ENCODE measurements at regions not wholly inside any gene's neighbourhood (a gene's known extent, or its start where the extent isn't known, plus 50 kb on each side); places are given as distances from the start of the nearest gene placed in this dataset.
"Not testable (repeated sequence)": the region's sequence is repeated elsewhere in the genome, so short reads cannot be mapped to it uniquely, and the experiment has no call there.

DNA sequence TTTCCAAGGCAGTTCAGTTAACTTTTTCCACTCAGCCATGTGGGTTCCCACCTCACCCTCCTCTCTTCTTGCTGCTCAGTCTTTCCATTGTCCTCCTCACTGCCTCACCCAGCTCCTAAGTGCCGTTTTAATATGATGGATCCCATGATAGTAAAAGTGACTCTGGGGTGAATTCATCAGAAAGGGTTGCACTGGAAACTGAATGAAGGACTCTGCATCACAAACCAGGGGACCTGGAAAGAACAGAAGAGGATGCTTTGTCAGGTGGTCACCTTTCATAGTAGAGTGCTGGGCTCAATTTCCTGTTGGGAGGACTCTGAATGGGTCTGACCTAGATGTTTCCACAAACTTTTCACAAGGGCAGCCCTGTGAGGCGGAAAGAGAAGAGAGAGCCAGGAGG, 67.8 kb upstream of the SLC8A3 start:
- Histone ChIP-seq H3K27me3 (ENCODE audit: control insufficient read depth, insufficient read depth, low read length) (peaks cover 2% of the 10 kb centered on the region), H3K27ac (ENCODE audit: insufficient read depth, low read length) (no peak overlapping the region), H3K9ac (ENCODE audit: insufficient read depth, low read length) (no peak overlapping the region), H3K79me2 (ENCODE audit: control insufficient read depth, insufficient read depth, low read length) (no peaks in the 10 kb centered on the region), H3K4me1 (ENCODE audit: control insufficient read depth, extremely low read depth, insufficient read depth, low read length) (no peaks in the 10 kb centered on the region), H4K20me1 (ENCODE audit: control insufficient read depth, extremely low read depth, insufficient read depth, low read length) (no peaks in the 10 kb centered on the region), H3K9me3 (ENCODE audit: control insufficient read depth, insufficient read depth, low read depth, low read length) (no peaks in the 10 kb centered on the region), H3K4me3 (replicated peaks in 1 of 4; ENCODE audit: control extremely low read depth in 1 of 4, insufficient read depth in 1 of 4, low read depth in 3 of 4, low read length in 4 of 4) (no peak overlapping the region), H3K36me3 (ENCODE audit: control insufficient read depth, insufficient read depth, low read length) (no peaks in the 10 kb centered on the region), H3K4me2 (ENCODE audit: extremely low read depth, insufficient read depth, low read length) (no peak overlapping the region), H2AFZ (ENCODE audit: low read length) (no peak overlapping the region)
- TF ChIP-seq, protein P1, sequence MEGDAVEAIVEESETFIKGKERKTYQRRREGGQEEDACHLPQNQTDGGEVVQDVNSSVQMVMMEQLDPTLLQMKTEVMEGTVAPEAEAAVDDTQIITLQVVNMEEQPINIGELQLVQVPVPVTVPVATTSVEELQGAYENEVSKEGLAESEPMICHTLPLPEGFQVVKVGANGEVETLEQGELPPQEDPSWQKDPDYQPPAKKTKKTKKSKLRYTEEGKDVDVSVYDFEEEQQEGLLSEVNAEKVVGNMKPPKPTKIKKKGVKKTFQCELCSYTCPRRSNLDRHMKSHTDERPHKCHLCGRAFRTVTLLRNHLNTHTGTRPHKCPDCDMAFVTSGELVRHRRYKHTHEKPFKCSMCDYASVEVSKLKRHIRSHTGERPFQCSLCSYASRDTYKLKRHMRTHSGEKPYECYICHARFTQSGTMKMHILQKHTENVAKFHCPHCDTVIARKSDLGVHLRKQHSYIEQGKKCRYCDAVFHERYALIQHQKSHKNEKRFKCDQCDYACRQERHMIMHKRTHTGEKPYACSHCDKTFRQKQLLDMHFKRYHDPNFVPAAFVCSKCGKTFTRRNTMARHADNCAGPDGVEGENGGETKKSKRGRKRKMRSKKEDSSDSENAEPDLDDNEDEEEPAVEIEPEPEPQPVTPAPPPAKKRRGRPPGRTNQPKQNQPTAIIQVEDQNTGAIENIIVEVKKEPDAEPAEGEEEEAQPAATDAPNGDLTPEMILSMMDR (conservative IDR thresholded peaks at IDR 0.05 in 1 of 2, IDR thresholded peaks at IDR 0.05 in 1 of 2; ENCODE audit: low read depth in 1 of 2, low read length in 2 of 2) = no peak
- TF ChIP-seq EZH2 (IDR thresholded peaks at IDR 0.05; ENCODE audit: low read length, missing control alignments) = no peak
- DNase-seq (ENCODE audit: low read depth in 2 of 2) = no peak

DNA sequence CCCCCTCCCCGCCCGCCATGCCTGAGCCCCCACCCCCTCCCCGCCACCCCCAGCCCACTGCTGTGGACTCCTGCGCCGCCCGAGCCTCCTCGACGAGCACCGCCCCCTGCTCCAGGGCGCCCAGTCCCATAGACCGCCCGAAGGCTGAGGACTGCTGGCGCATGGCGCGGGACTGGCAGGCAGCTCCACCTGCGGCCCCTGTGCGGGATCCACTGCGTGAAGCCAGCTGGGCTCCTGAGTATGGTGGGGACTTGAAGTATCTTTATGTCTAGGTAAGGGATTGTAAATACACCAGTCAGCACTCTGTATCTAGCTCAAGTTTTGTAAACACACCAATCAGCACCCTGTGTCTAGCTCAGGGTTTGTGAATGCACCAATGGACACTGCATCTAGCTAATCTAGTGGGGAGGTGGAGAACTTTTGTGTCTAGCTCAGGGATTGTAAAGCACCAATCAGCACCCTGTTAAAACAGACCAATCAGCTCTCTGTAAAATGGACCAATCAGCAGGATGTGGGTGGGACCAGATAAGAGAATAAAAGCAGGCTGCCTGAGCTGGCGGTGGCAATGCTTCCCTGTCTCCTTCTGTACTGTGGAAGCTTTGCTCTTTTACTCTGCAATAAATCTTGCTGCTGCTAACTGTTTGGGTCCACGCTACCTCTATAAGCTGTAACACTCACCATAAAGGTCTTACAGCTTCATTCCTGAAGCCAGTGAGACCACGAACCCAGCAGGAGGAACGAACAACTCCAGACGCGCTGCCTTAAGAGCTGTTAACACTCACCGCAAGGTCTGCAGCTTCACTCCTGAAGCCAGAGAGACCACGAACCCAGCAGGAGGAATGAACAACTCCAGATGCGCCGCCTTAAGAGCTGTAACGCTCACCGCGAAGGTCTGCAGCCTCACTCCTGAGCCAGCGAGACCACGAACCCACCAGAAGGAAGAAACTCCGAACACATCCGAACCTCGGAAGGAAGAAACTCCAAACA, 66.6 kb upstream of the SLC8A3 start:
- not testable (repeated sequence) for H2AFZ ChIP-seq (ENCODE audit: low read length); H3K9ac ChIP-seq (ENCODE audit: insufficient read depth, low read length); H3K9me3 ChIP-seq (ENCODE audit: control insufficient read depth, insufficient read depth, low read depth, low read length); H3K4me3 ChIP-seq (replicated peaks in 1 of 4; ENCODE audit: control extremely low read depth in 1 of 4, insufficient read depth in 1 of 4, low read depth in 3 of 4, low read length in 4 of 4); H3K79me2 ChIP-seq (ENCODE audit: control insufficient read depth, insufficient read depth, low read length); H3K27ac ChIP-seq (ENCODE audit: insufficient read depth, low read length); H3K4me2 ChIP-seq (ENCODE audit: extremely low read depth, insufficient read depth, low read length); DNase-seq (ENCODE audit: low read depth in 2 of 2); H3K4me1 ChIP-seq (ENCODE audit: control insufficient read depth, extremely low read depth, insufficient read depth, low read length); H3K36me3 ChIP-seq (ENCODE audit: control insufficient read depth, insufficient read depth, low read length); H3K27me3 ChIP-seq (ENCODE audit: control insufficient read depth, insufficient read depth, low read length); H4K20me1 ChIP-seq (ENCODE audit: control insufficient read depth, extremely low read depth, insufficient read depth, low read length)

DNA sequence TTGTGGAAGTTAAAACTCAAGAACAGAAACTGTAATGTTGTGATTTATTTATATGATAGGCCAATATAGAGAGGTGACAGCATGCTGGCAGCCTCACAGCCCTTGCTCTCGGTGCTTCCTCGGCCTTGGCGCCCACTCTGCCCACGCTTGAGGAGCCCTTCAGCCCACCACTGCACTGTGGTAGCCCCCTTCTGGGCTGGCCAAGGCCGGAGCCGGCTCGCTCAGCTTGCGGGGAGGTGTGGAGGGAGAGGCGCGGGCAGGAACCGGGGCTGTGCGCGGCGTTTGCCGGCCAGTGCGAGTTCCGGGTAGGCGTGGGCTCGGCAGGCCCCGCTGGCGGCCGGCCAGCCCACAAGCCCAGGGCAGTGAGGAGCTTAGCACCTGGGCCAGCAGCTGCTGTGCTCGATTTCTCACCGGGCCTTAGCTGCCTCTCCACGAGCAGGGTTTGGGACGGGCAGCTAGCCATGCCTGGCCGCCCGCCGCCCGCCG, 65.8 kb upstream of the SLC8A3 start:
- H3K4me1 ChIP-seq (ENCODE audit: control insufficient read depth, extremely low read depth, insufficient read depth, low read length) = no peaks in the 10 kb centered on the region
- no peak overlapping the region for H3K4me2 ChIP-seq (ENCODE audit: extremely low read depth, insufficient read depth, low read length)
- H4K20me1 ChIP-seq (ENCODE audit: control insufficient read depth, extremely low read depth, insufficient read depth, low read length) = no peaks in the 10 kb centered on the region
- H3K27ac ChIP-seq (ENCODE audit: insufficient read depth, low read length) = no peak overlapping the region
- peak; percentile 10 to 40 for DNase-seq (ENCODE audit: low read depth in 2 of 2)
- no peaks in the 10 kb centered on the region for H3K36me3 ChIP-seq (ENCODE audit: control insufficient read depth, insufficient read depth, low read length)
- no peak for TF ChIP-seq EZH2 (IDR thresholded peaks at IDR 0.05; ENCODE audit: low read length, missing control alignments)
- TF ChIP-seq, protein P1 (conservative IDR thresholded peaks at IDR 0.05 in 1 of 2, IDR thresholded peaks at IDR 0.05 in 1 of 2; ENCODE audit: low read depth in 1 of 2, low read length in 2 of 2) = no peak
- H3K79me2 ChIP-seq (ENCODE audit: control insufficient read depth, insufficient read depth, low read length) = no peaks in the 10 kb centered on the region
- no peak overlapping the region for H3K9ac ChIP-seq (ENCODE audit: insufficient read depth, low read length)
- H2AFZ ChIP-seq (ENCODE audit: low read length) = no peak overlapping the region
- no peaks in the 10 kb centered on the region for H3K9me3 ChIP-seq (ENCODE audit: control insufficient read depth, insufficient read depth, low read depth, low read length)
- H3K27me3 ChIP-seq (ENCODE audit: control insufficient read depth, insufficient read depth, low read length) = peaks cover 2% of the 10 kb centered on the region
- H3K4me3 ChIP-seq (replicated peaks in 1 of 4; ENCODE audit: control extremely low read depth in 1 of 4, insufficient read depth in 1 of 4, low read depth in 3 of 4, low read length in 4 of 4) = peak overlapping the region in 2 of 4 experiments; percentile 35 to 49

DNA sequence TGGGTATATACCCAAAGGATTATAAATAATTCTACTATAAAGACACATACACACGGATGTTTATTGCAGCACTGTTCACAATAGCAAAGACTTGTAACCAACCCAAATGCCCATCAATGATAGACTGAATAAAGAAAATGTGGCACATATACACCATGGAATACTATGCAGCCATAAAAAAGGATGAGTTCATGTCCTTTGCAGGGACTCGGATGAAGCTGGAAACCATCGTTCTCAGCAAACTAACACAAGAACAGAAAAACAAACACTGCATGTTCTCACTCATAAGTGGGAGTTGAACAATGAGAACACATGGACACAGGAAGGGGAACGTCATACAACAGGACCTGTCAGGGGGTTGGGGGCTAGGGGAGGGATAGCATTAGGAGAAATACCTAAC, 64.8 kb upstream of the SLC8A3 start:
- H3K4me3 ChIP-seq (replicated peaks in 1 of 4; ENCODE audit: control extremely low read depth in 1 of 4, insufficient read depth in 1 of 4, low read depth in 3 of 4, low read length in 4 of 4); H2AFZ ChIP-seq (ENCODE audit: low read length); DNase-seq (ENCODE audit: low read depth in 2 of 2); H3K9me3 ChIP-seq (ENCODE audit: control insufficient read depth, insufficient read depth, low read depth, low read length); H3K4me1 ChIP-seq (ENCODE audit: control insufficient read depth, extremely low read depth, insufficient read depth, low read length); H3K9ac ChIP-seq (ENCODE audit: insufficient read depth, low read length); H3K27ac ChIP-seq (ENCODE audit: insufficient read depth, low read length); H3K36me3 ChIP-seq (ENCODE audit: control insufficient read depth, insufficient read depth, low read length); H3K27me3 ChIP-seq (ENCODE audit: control insufficient read depth, insufficient read depth, low read length); H4K20me1 ChIP-seq (ENCODE audit: control insufficient read depth, extremely low read depth, insufficient read depth, low read length); H3K79me2 ChIP-seq (ENCODE audit: control insufficient read depth, insufficient read depth, low read length); H3K4me2 ChIP-seq (ENCODE audit: extremely low read depth, insufficient read depth, low read length): not testable (repeated sequence)
